Ovary (tissue), 7 donors: ENCODE measurements at regions not wholly inside any gene's neighbourhood (a gene's known extent, or its start where the extent isn't known, plus 50 kb on each side); places are given as distances from the start of the nearest gene placed in this dataset.
"Not testable (repeated sequence)": the region's sequence is repeated elsewhere in the genome, so short reads cannot be mapped to it uniquely, and the experiment has no call there.

ENCODE experiments used
- DNase-seq, 5 donors: peaks; one replicate each; pipeline ENCODE4 v3.0.0-alpha.2; 2019 to 2020
- H3K27ac ChIP-seq, 2 donors: fragments of 200-600 bp; one replicate each; pipeline versions ENCODE4 v1.5.1 to v1.8.0; 2019 to 2022
- H3K27me3 ChIP-seq: fragments of 200-600 bp; one replicate; pipeline ENCODE4 v1.8.0; 2022
- H3K36me3 ChIP-seq: fragments of 200-600 bp; sonication (generic); one replicate; pipeline ENCODE4 v1.5.1; 2019
- H3K4me1 ChIP-seq: one replicate; pipeline ENCODE4 v1.8.1; 2013; ENCODE audit warnings: mild to moderate bottlenecking, moderate library complexity; ENCODE audit not compliant: insufficient read depth
- H3K4me3 ChIP-seq: fragments of 200-600 bp; sonication (generic); one replicate; pipeline ENCODE4 v1.5.1; 2017
- H3K9me3 ChIP-seq, 2 donors: fragments of 200-600 bp in 1 of 2; sonication (generic) in 1 of 2; one replicate each; pipeline versions ENCODE4 v1.5.1 to v1.8.1; 2013 to 2019; ENCODE audit warnings: mild to moderate bottlenecking in 1 of 2, moderate library complexity in 1 of 2
- CTCF ChIP-seq, 3 donors: fragments of 450-650 bp in 2 of 3; fragments of 200-600 bp in 1 of 3; IDR thresholded peaks; one replicate each; pipeline versions ENCODE4 v1.5.1 to v1.8.0; 2016 to 2022; ENCODE audit warnings: antibody characterized with exemption in 3 of 3, mild to moderate bottlenecking in 1 of 3
- EP300 ChIP-seq: sonication (generic); formaldehyde crosslinking; IDR thresholded peaks from one replicate; pipeline ENCODE4 v1.6.1; 2017; ENCODE audit warnings: antibody characterized with exemption
- POLR2A ChIP-seq: fragments of 450-650 bp; IDR thresholded peaks from one replicate; pipeline ENCODE4 v1.6.1; 2017; ENCODE audit warnings: antibody characterized with exemption, mild to moderate bottlenecking, moderate library complexity
- WGBS, 3 donors: extraction: QIAGEN DNeasy Blood & Tissue Kit in 1 of 3; methylation state at CpG; one replicate each; pipeline versions ENCODE4 v1.1.5 to v1.1.7; 2013 to 2017; 5-methylcytosine and 5-hydroxymethylcytosine counted together
- intact Hi-C, 4 donors: fragments of 100-400 bp; cut with DNase I; formaldehyde crosslinking; loops; one replicate each; pipeline versions ENCODE4 v1.11.0 to v1.15.1; 2022 to 2023
- donor health status: DM: no; HTN: no; CAD: no; lungs with moderate emphysema.
- donor health status: DM: no; HTN: no; CAD: no.
- donor health status: Bipolar disorder and iron deficiency.
- donor health status: DM: no; HTN: no; CAD: no.
- donor health status: DM: yes; HTN: yes; CAD: no.

GRCh38 chr4:123233136-123233768, 163.3 kb upstream of the SPRY1 start:
- DNase-seq = no peak
- intact Hi-C loops = no loop called here
- Histone ChIP-seq H3K27ac (no peak overlapping the region), H3K4me3 (no peak overlapping the region), H3K4me1 (no peaks in the 10 kb centered on the region), H3K9me3 (no peaks in the 10 kb centered on the region), H3K27me3 (no peaks in the 10 kb centered on the region), H3K36me3 (no peaks in the 10 kb centered on the region)
- TF ChIP-seq POLR2A = no peak
- TF ChIP-seq EP300 = no peak
- TF ChIP-seq CTCF (IDR thresholded peaks at IDR 0.05) = no peak
- WGBS, 3 donors = 58 to 76% (median 74%) methylated on average over 4 of the region's 4 CpGs

DNA sequence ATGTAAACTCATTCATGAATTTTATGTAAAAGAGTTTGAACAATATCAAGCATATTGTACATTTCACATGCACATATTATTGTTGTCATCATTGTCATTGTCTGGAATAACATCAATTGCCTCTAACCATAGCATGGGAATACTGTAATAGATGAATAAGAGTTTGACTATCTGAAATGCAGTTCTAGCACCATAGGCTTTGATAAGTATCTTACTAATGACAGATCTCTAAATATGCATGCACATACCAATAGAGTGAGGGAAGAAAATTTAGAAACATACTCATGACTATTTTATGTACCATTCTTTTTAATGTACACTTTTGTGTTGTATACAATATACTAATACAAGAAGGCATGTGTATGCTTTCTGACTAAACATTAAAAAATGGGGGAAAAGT, 161.6 kb upstream of the SPRY1 start:
- no peaks in the 10 kb centered on the region for H3K4me1 ChIP-seq
- no peak for DNase-seq
- no peak for TF ChIP-seq EP300
- no peak for TF ChIP-seq CTCF (IDR thresholded peaks at IDR 0.05)
- no peak for TF ChIP-seq POLR2A
- intact Hi-C loops = no loop called here
- no peaks in the 10 kb centered on the region for H3K36me3 ChIP-seq
- H3K4me3 ChIP-seq = no peak overlapping the region
- H3K9me3 ChIP-seq = no peaks in the 10 kb centered on the region
- no peak overlapping the region for H3K27ac ChIP-seq
- H3K27me3 ChIP-seq = no peaks in the 10 kb centered on the region

GRCh38 chr4:123235431-123235830, 161.2 kb upstream of the SPRY1 start:
- H3K36me3 ChIP-seq = no peaks in the 10 kb centered on the region
- intact Hi-C loops = no loop called here
- H3K4me1 ChIP-seq = no peaks in the 10 kb centered on the region
- H3K27ac ChIP-seq = no peak overlapping the region
- WGBS, 3 donors = 79 to 84% (median 79%) methylated on average over 2 of the region's 2 CpGs
- no peak for DNase-seq
- H3K9me3 ChIP-seq = no peaks in the 10 kb centered on the region
- H3K27me3 ChIP-seq = no peaks in the 10 kb centered on the region
- TF ChIP-seq CTCF (IDR thresholded peaks at IDR 0.05) (no peak), EP300 (no peak), POLR2A (no peak)
- no peak overlapping the region for H3K4me3 ChIP-seq

- Histone ChIP-seq H3K9me3 (no peaks in the 10 kb centered on the region), H3K36me3 (no peaks in the 10 kb centered on the region), H3K27me3 (no peaks in the 10 kb centered on the region), H3K4me3 (no peak overlapping the region), H3K27ac (no peak overlapping the region), H3K4me1 (no peaks in the 10 kb centered on the region)
- 87 to 90% (median 89%) methylated on average over 2 of the region's 2 CpGs for WGBS, 3 donors
- TF ChIP-seq POLR2A = no peak
- no peak for TF ChIP-seq CTCF (IDR thresholded peaks at IDR 0.05)
- no peak for TF ChIP-seq EP300
- intact Hi-C loops = no loop called here
- DNase-seq = no peak
Observed at GRCh38 chr4:123236606-123237005, 160.0 kb upstream of the SPRY1 start.

DNA sequence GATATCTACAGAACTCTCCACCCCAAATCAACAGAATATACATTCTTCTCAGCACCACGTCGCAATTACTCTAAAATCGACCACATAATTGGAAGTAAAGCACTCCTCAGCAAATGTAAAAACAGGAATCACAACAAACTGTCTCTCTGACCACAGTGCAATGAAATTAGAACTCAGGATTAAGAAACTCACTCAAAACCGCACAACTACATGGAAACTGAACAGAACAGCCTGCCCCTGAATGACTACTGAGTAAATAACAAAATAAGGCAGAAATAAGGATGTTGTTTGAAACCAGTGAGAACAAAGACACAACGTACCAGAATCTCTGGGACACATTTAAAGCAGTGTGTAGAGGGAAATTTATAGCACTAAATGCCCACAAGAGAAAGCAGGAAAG, 156.3 kb upstream of the SPRY1 start:
- H3K9me3 ChIP-seq, H3K4me3 ChIP-seq, H3K27me3 ChIP-seq, H3K4me1 ChIP-seq, intact Hi-C loops, H3K27ac ChIP-seq, DNase-seq, H3K36me3 ChIP-seq: not testable (repeated sequence)
- WGBS, 3 donors = 91 to 96% (median 94%) methylated on average over 5 of the region's 5 CpGs

GRCh38 chr4:123243220-123243619, 153.4 kb upstream of the SPRY1 start:
- DNase-seq, H3K27ac ChIP-seq, intact Hi-C loops, H3K36me3 ChIP-seq, H3K4me1 ChIP-seq, H3K9me3 ChIP-seq, H3K27me3 ChIP-seq, H3K4me3 ChIP-seq: not testable (repeated sequence)
- WGBS, 3 donors = 91 to 96% (median 91%) methylated on average over 3 of the region's 3 CpGs
